MM.1S (cell line): ENCODE measurements at regions not wholly inside any gene's neighbourhood (a gene's known extent, or its start where the extent isn't known, plus 50 kb on each side); places are given as distances from the start of the nearest gene placed in this dataset.

Source experiments
- DNase-seq: peaks from one replicate; pipeline ENCODE4 v3.0.0-alpha.2; 2015
- H2AFZ ChIP-seq: fragments of 300-600 bp; sonication (generic); 2 replicates; pipeline ENCODE4 v1.6.0; 2016; ENCODE audit warnings: antibody characterized with exemption, low read length
- H3F3A ChIP-seq: fragments of 300-600 bp; sonication (generic); 2 replicates; pipeline ENCODE4 v1.6.1; 2016; ENCODE audit warnings: mild to moderate bottlenecking, antibody characterized with exemption, low read length, moderate library complexity, mixed read lengths; ENCODE audit not compliant: insufficient read depth
- H3K27ac ChIP-seq: fragments of 300-600 bp; sonication (generic); 2 replicates; pipeline ENCODE4 v1.5.1; 2016; ENCODE audit warnings: mild to moderate bottlenecking, low read length
- H3K27me3 ChIP-seq: fragments of 300-600 bp; sonication (generic); replicated peaks from 2 replicates; pipeline ENCODE4 v1.6.0; 2016; ENCODE audit warnings: low read length; ENCODE audit not compliant: insufficient read depth
- H3K36me3 ChIP-seq: fragments of 300-600 bp; sonication (generic); replicated peaks from 2 replicates; pipeline ENCODE4 v1.6.1; 2016; ENCODE audit warnings: mild to moderate bottlenecking, low read length, mixed read lengths; ENCODE audit not compliant: insufficient read depth
- H3K4me1 ChIP-seq: fragments of 300-600 bp; sonication (generic); 2 replicates; pipeline ENCODE4 v1.6.1; 2016; ENCODE audit warnings: low read length, mixed read lengths
- H3K4me2 ChIP-seq: fragments of 300-600 bp; sonication (generic); 2 replicates; pipeline ENCODE4 v1.6.0; 2016; ENCODE audit warnings: low read depth, low read length
- H3K4me3 ChIP-seq: fragments of 300-600 bp; sonication (generic); 2 replicates; pipeline ENCODE4 v1.5.1; 2016; ENCODE audit warnings: low read length, mixed read lengths
- H3K79me2 ChIP-seq: fragments of 300-600 bp; sonication (generic); 2 replicates; pipeline ENCODE4 v1.6.1; 2016; ENCODE audit warnings: mixed run types, low read length, mixed read lengths
- H3K9ac ChIP-seq: fragments of 300-600 bp; sonication (generic); 2 replicates; pipeline ENCODE4 v1.6.1; 2016; ENCODE audit warnings: low read length, mixed read lengths
- H3K9me2 ChIP-seq: fragments of 300-600 bp; sonication (generic); replicated peaks from 2 replicates; pipeline ENCODE4 v1.6.1; 2016; ENCODE audit warnings: mild to moderate bottlenecking, low read length, mixed read lengths; ENCODE audit not compliant: insufficient read depth
- H3K9me3 ChIP-seq: fragments of 300-600 bp; sonication (generic); replicated peaks from 2 replicates; pipeline ENCODE4 v1.6.1; 2016; ENCODE audit warnings: mild to moderate bottlenecking, low read length, mixed read lengths; ENCODE audit not compliant: insufficient read depth
- H4K20me1 ChIP-seq: fragments of 300-600 bp; sonication (generic); 2 replicates; pipeline ENCODE4 v1.6.1; 2016; ENCODE audit warnings: mild to moderate bottlenecking, low read length, moderate library complexity, mixed read lengths; ENCODE audit not compliant: insufficient read depth
- CTCF ChIP-seq: fragments of 300-600 bp; sonication (generic); IDR thresholded peaks from 2 replicates; pipeline ENCODE4 v1.5.1; 2016; ENCODE audit warnings: antibody characterized with exemption, low read length, mixed read lengths
- EZH2 ChIP-seq: fragments of 300-600 bp; sonication (generic); optimal IDR thresholded peaks from 2 replicates; pipeline ENCODE3; 2017; ENCODE audit warnings: low read depth, mild to moderate bottlenecking, antibody characterized with exemption, low read length, mixed read lengths
- EZH2phosphoT487 ChIP-seq: fragments of 300-600 bp; sonication (generic); IDR thresholded peaks from 2 replicates; pipeline ENCODE4 v1.6.1; 2018; ENCODE audit warnings: antibody characterized with exemption, low read length

GRCh38 chr1:71228742-71229365, 148.0 kb upstream of the ZRANB2 start:
- H3K36me3 ChIP-seq, result no peaks in the 10 kb centered on the region
- H3K27me3 ChIP-seq, result no peaks in the 10 kb centered on the region
- TF ChIP-seq EZH2phosphoT487 (no peak), EZH2 (no peak), CTCF (no peak)
- H3K4me1 ChIP-seq, result no peaks in the 10 kb centered on the region
- no peak overlapping the region for H2AFZ ChIP-seq
- DNase-seq, result no peak
- no peaks in the 10 kb centered on the region for H4K20me1 ChIP-seq
- no peaks in the 10 kb centered on the region for H3K9me2 ChIP-seq
- no peaks in the 10 kb centered on the region for H3F3A ChIP-seq
- H3K4me2 ChIP-seq, result no peak overlapping the region
- no peaks in the 10 kb centered on the region for H3K9me3 ChIP-seq
- H3K9ac ChIP-seq, result no peak overlapping the region
- no peak overlapping the region for H3K27ac ChIP-seq
- no peaks in the 10 kb centered on the region for H3K79me2 ChIP-seq
- no peak overlapping the region for H3K4me3 ChIP-seq

- H3K9me2 ChIP-seq, result no peaks in the 10 kb centered on the region
- no peak overlapping the region for H3K9ac ChIP-seq
- H3K4me1 ChIP-seq, result no peaks in the 10 kb centered on the region
- no peaks in the 10 kb centered on the region for H3K9me3 ChIP-seq
- H3K4me2 ChIP-seq, result no peak overlapping the region
- no peaks in the 10 kb centered on the region for H3K79me2 ChIP-seq
- H3K27me3 ChIP-seq, result no peaks in the 10 kb centered on the region
- no peak overlapping the region for H2AFZ ChIP-seq
- DNase-seq, result no peak
- no peak for TF ChIP-seq CTCF
- TF ChIP-seq EZH2phosphoT487, result no peak
- TF ChIP-seq EZH2, result no peak
- no peak overlapping the region for H3K27ac ChIP-seq
- no peaks in the 10 kb centered on the region for H3F3A ChIP-seq
- no peaks in the 10 kb centered on the region for H4K20me1 ChIP-seq
- no peaks in the 10 kb centered on the region for H3K36me3 ChIP-seq
- no peak overlapping the region for H3K4me3 ChIP-seq
Observed at GRCh38 chr1:71228241-71228640, 147.4 kb upstream of the ZRANB2 start.

- no peak overlapping the region for H3K4me3 ChIP-seq
- H3K4me1 ChIP-seq, result no peaks in the 10 kb centered on the region
- no peak overlapping the region for H3K27ac ChIP-seq
- no peaks in the 10 kb centered on the region for H3K79me2 ChIP-seq
- H3K9me3 ChIP-seq, result no peaks in the 10 kb centered on the region
- TF ChIP-seq CTCF (no peak), EZH2 (no peak), EZH2phosphoT487 (no peak)
- H2AFZ ChIP-seq, result no peak overlapping the region
- H3F3A ChIP-seq, result no peaks in the 10 kb centered on the region
- H3K36me3 ChIP-seq, result no peaks in the 10 kb centered on the region
- no peaks in the 10 kb centered on the region for H3K27me3 ChIP-seq
- no peak overlapping the region for H3K4me2 ChIP-seq
- H4K20me1 ChIP-seq, result no peaks in the 10 kb centered on the region
- no peak overlapping the region for H3K9ac ChIP-seq
- H3K9me2 ChIP-seq, result no peaks in the 10 kb centered on the region
- no peak for DNase-seq
Observed at GRCh38 chr1:71224741-71225377, 144.0 kb upstream of the ZRANB2 start.
